Gastrocnemius medialis (tissue), 4 donors: ENCODE measurements at regions not wholly inside any gene's neighbourhood (a gene's known extent, or its start where the extent isn't known, plus 50 kb on each side); places are given as distances from the start of the nearest gene placed in this dataset.

Source experiments
- ATAC-seq, 2 donors: fragments of 150-250 bp; one replicate each; pipeline ENCODE4 v1.9.1; 2016
- DNase-seq, 2 donors: peaks; one replicate each; pipeline ENCODE4 v3.0.0-alpha.2; 2019
- H3K27ac ChIP-seq, 4 donors: fragments of 200-600 bp; sonication (generic); 1 replicate in 1 of 4; 2 replicates in 3 of 4; pipeline ENCODE4 v1.5.1; 2016 to 2018; ENCODE audit warnings: mild to moderate bottlenecking in 2 of 4, moderate library complexity in 1 of 4
- H3K27me3 ChIP-seq, 3 donors: fragments of 200-600 bp; sonication (generic) in 2 of 3; 1 replicate in 1 of 3; 2 replicates in 2 of 3; pipeline versions ENCODE4 v1.5.1 to v1.6.0; 2016 to 2019; ENCODE audit warnings: mild to moderate bottlenecking in 1 of 3, moderate library complexity in 1 of 3
- H3K36me3 ChIP-seq, 2 donors: fragments of 200-600 bp; sonication (generic) in 1 of 2; one replicate each; pipeline ENCODE4 v1.5.1; 2017 to 2018
- H3K4me1 ChIP-seq, 2 donors: fragments of 200-600 bp; sonication (generic) in 1 of 2; one replicate each; pipeline ENCODE4 v1.5.1; 2016 to 2017; ENCODE audit warnings: mild to moderate bottlenecking in 2 of 2
- H3K4me3 ChIP-seq, 4 donors: fragments of 200-600 bp; sonication (generic) in 3 of 4; 1 replicate in 1 of 4; 2 replicates in 3 of 4; pipeline ENCODE4 v1.5.1; 2016 to 2019; ENCODE audit warnings: mild to moderate bottlenecking in 2 of 4
- H3K9me3 ChIP-seq, 3 donors: fragments of 200-600 bp; sonication (generic) in 2 of 3; 1 replicate in 1 of 3; 2 replicates in 2 of 3; pipeline ENCODE4 v1.5.1; 2016 to 2019
- POLR2A ChIP-seq, 2 donors: fragments of 450-650 bp; IDR thresholded peaks; one replicate each; pipeline ENCODE4 v1.6.1; 2017; ENCODE audit warnings: antibody characterized with exemption in 2 of 2, mild to moderate bottlenecking in 2 of 2, moderate library complexity in 2 of 2
- in situ Hi-C, 4 donors: fragments of 200-750 bp; cut with MboI; loops; one replicate each; pipeline versions ENCODE4 v1.15.0 to v1.8.0; 2017; ENCODE audit warnings: low sequenced_read_pairs in 4 of 4
- intact Hi-C: fragments of 100-400 bp; cut with DNase I; formaldehyde crosslinking; loops from one replicate; pipeline ENCODE4 v1.15.1; 2023; ENCODE audit warnings: low total_unique reads
- TF ChIP-seq, protein P1 (sequence below), 5 experiments: fragments of 450-650 bp in 3 of 5; fragments of 200-600 bp in 2 of 5; sonication (generic) in 2 of 5; IDR thresholded peaks in 4 of 5; conservative IDR thresholded peaks in 1 of 5; 1 replicate in 4 of 5; 2 replicates in 1 of 5; pipeline ENCODE4 v1.5.1; 2016 to 2019; ENCODE audit warnings: antibody characterized with exemption in 5 of 5, mild to moderate bottlenecking in 3 of 5, moderate library complexity in 3 of 5

DNA sequence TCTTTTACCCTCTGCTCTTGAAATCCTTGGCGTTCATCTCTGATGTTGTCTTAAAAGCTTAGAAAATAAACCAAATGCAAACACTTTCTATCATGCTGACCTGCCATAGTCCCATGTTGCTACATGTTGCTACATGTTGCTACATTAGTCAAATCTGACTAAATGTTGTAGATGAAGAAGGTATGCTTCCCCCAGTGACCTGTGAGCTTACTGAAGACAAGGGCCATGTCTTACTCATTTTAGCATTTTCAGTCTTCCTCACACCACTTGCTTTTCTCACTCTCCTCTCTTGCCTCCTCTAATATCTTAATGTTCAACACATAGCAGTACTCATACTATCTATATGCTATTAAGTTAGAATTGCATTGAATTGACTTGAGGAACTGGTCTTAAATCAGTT lies 346.4 kb upstream of the MTNR1B start:
- intact Hi-C loops = no loop called here
- DNase-seq (no peak), ATAC-seq (no peak)
- Histone ChIP-seq H3K4me1 (no peaks in the 10 kb centered on the region), H3K27ac (no peak overlapping the region), H3K4me3 (no peak overlapping the region), H3K36me3 (no peaks in the 10 kb centered on the region), H3K27me3 (no peaks in the 10 kb centered on the region), H3K9me3 (no peaks in the 10 kb centered on the region)
- TF ChIP-seq, protein P1, sequence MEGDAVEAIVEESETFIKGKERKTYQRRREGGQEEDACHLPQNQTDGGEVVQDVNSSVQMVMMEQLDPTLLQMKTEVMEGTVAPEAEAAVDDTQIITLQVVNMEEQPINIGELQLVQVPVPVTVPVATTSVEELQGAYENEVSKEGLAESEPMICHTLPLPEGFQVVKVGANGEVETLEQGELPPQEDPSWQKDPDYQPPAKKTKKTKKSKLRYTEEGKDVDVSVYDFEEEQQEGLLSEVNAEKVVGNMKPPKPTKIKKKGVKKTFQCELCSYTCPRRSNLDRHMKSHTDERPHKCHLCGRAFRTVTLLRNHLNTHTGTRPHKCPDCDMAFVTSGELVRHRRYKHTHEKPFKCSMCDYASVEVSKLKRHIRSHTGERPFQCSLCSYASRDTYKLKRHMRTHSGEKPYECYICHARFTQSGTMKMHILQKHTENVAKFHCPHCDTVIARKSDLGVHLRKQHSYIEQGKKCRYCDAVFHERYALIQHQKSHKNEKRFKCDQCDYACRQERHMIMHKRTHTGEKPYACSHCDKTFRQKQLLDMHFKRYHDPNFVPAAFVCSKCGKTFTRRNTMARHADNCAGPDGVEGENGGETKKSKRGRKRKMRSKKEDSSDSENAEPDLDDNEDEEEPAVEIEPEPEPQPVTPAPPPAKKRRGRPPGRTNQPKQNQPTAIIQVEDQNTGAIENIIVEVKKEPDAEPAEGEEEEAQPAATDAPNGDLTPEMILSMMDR (IDR thresholded peaks at IDR 0.05 in 4 of 5, conservative IDR thresholded peaks at IDR 0.05 in 1 of 5) = no peak
- no peak for TF ChIP-seq POLR2A (IDR thresholded peaks at IDR 0.05)
- in situ Hi-C loops = no loop called here

DNA sequence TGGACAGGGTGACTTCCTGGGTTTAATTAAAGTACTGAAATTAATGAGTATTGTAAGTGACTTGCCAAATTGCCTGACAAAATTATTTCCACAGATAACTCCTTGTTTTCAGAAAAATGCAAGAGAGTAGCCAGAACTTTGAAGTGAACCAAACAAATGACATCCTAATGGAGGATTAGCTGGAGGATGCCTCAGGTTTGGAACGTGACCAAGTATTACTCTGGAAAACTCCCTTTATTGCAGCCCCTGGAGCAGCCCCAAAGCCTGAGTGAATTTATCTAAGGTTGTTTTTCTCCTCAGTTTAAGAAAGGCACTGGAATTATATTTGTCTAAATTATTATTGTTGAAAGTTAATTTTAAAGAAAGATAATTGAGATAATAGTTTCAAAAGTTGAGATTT lies 343.6 kb upstream of the MTNR1B start:
- H3K4me3 ChIP-seq = no peak overlapping the region
- no peak for ATAC-seq
- H3K4me1 ChIP-seq = no peaks in the 10 kb centered on the region
- no peak overlapping the region for H3K27ac ChIP-seq
- no peaks in the 10 kb centered on the region for H3K36me3 ChIP-seq
- no peaks in the 10 kb centered on the region for H3K9me3 ChIP-seq
- intact Hi-C loops (no loop called here), in situ Hi-C loops (no loop called here)
- DNase-seq = no peak
- H3K27me3 ChIP-seq = no peaks in the 10 kb centered on the region
- TF ChIP-seq, protein P1 (IDR thresholded peaks at IDR 0.05 in 4 of 5, conservative IDR thresholded peaks at IDR 0.05 in 1 of 5) = no peak
- TF ChIP-seq POLR2A (IDR thresholded peaks at IDR 0.05) = no peak

DNA sequence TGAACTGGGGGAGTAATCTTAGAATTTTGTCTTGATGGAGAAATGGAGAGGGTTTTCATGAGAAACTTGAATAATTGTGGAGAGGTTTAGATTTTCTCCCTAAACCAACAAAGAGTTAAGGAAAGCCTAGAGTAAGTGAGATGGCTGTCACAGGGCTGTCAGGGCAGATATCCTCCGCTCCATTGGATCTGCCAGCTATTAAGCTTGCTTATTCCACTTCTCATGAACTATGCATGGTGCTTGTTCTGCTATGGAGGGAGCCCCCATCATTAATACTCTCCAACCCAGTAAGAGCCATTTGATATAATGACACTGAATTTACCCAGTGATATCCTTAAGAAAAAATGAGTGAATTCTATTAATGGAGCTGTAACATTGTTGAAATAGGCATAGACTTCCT lies 342.8 kb upstream of the MTNR1B start:
- TF ChIP-seq POLR2A (IDR thresholded peaks at IDR 0.05) = no peak
- TF ChIP-seq, protein P1 (IDR thresholded peaks at IDR 0.05 in 4 of 5, conservative IDR thresholded peaks at IDR 0.05 in 1 of 5) = no peak
- H3K27ac ChIP-seq = no peak overlapping the region
- intact Hi-C loops (no loop called here), in situ Hi-C loops (no loop called here)
- H3K36me3 ChIP-seq = no peaks in the 10 kb centered on the region
- H3K4me1 ChIP-seq = no peaks in the 10 kb centered on the region
- no peak overlapping the region for H3K4me3 ChIP-seq
- H3K27me3 ChIP-seq = no peaks in the 10 kb centered on the region
- H3K9me3 ChIP-seq = no peaks in the 10 kb centered on the region
- DNase-seq (no peak), ATAC-seq (no peak)

DNA sequence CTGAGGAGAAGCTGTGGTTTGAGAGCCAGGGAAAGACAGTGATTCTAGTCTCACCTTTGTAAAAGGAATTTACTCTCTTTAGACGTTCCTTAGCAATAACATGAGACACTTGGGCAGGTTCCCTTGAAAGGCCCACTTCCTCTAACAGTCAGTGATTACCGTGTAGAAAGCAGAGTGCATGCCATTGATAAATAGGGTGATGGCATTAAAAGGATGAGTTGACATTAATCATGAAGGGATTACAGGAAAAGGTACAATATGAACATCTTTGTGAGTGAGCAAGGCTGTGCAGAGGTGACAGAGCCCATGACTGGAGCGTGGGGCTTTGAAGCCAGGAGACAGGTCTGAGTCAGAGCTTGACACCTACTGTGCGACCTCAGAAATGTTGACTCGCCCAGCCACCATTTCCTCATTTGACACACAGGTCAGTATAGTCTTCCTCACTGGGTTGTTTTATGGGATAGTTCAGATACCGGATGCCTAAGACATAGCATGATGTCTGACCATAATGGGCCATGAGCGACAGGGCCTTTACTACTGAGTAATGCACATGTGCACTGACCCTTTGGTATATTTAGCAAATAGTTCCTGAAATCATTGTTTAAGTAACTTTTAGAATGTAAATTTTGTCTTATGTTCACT lies 341.7 kb upstream of the MTNR1B start:
- Histone ChIP-seq H3K36me3 (no peaks in the 10 kb centered on the region), H3K27me3 (no peaks in the 10 kb centered on the region), H3K4me3 (no peak overlapping the region), H3K27ac (no peak overlapping the region), H3K9me3 (no peaks in the 10 kb centered on the region), H3K4me1 (no peaks in the 10 kb centered on the region)
- intact Hi-C loops = no loop called here
- ATAC-seq = no peak
- no peak for DNase-seq
- no peak for TF ChIP-seq POLR2A (IDR thresholded peaks at IDR 0.05)
- TF ChIP-seq, protein P1 (IDR thresholded peaks at IDR 0.05 in 4 of 5, conservative IDR thresholded peaks at IDR 0.05 in 1 of 5) = no peak
- in situ Hi-C loops = no loop called here
